ENCODE measurements at regions not wholly inside any gene's neighbourhood (a gene's known extent, or its start where the extent isn't known, plus 50 kb on each side); places are given as distances from the start of the nearest gene placed in this dataset.

DNA sequence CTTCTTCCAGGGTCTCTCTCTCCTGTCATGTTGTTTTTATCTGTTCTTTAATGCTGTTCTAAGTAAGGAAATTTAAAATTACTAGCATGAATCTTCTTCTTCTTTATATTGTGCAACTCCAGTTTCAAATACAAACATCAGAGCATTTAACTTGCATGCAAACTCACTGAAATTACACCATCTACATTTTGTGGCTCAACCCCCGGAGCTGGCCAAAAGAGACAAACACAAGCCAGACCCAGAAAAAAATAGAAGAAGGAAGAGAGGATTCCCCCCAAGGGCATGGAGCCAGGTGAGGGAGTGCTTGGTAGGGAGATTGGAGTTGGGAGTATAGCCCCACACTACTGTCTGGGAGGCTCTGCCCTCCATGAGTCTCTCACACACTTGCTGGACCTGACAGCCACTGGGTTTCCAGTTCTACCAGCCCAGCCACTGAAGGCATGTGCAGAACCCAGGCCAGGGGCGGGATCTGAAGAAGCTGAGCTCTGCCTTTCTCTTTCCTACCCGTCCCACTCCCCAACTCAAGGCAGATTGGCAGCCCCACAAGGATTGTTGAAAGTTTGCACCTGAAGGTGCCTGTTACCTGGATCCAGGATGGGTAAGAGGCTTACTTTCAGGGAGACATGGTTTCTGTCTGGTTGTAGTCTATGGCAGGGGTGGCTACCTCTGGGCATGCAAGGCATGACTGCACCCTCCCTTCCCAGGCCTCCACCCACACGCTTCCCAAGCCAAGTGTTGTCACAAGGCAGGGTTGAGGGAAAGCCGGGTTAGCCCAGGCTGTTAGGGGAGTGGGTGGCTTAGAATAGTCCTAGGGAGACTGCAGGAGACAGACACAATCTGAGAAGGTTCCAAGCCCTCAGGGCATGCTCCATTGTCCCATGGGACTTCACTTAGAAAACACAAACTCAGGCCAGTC is 297.2 kb downstream of the TGFB2 start:
- no peak for DNase-seq (ENCODE audit: low spot score)

DNA sequence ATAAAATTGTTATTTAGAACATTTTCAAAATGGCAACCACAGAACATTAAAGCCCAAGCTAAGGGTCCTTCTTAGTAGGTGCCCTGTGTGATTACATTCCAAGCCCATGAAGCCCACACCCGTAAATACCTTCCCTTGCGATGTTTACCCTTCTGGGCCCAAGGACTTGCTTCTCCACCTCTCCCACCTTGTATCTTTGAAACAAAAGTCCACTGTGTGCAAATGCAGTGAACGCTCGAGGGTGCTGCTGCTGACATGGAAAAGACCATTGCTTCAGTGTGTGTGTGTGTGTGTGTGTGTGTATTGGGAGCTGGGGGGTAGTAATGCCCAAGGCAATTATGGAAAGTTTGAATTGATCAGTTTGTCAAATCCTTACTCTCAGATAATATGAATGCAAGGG is 298.1 kb downstream of the TGFB2 start:
- DNase-seq (ENCODE audit: low spot score): no peak

DNA sequence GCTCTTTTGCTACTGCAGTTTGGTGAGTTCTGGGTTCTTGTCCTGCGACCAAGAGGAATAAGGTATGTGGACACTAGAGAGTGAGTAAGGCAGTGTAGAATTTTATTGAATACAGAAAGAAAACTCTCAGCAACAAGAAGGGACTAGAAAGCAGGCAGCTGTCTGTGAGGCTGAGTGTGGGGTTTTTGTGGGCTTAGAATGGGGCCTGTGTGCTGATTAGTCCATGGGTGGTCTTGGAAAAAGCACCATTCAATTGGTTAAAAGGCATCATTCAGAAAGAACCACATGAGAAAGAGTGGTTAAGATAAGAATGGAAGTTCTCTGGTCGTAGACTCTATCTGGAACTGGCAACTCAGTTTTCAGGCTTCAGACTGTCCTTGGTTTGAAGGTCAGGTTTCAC is 298.8 kb downstream of the TGFB2 start:
- DNase-seq (ENCODE audit: low spot score): no peak

DNA sequence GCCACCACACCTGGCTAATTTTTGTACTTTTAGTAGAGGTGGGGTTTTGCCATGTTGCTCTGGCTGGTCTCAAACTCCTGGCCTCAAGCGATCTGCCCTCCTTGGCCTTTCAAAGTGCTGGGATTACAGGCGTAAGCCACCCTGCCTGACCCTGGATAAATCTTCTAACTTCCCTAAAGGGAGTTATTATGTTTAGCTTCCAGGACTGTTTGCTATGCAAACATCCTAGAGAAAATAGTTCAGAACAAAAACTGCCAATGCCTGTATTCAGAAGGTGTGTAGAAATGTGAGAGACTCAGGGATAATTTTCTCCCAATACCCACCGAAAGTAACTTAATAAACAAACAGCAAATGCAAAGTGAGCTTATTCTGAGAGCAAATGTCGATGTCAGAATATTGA is 301.2 kb downstream of the TGFB2 start:
- no peak for DNase-seq (ENCODE audit: low spot score)

DNA sequence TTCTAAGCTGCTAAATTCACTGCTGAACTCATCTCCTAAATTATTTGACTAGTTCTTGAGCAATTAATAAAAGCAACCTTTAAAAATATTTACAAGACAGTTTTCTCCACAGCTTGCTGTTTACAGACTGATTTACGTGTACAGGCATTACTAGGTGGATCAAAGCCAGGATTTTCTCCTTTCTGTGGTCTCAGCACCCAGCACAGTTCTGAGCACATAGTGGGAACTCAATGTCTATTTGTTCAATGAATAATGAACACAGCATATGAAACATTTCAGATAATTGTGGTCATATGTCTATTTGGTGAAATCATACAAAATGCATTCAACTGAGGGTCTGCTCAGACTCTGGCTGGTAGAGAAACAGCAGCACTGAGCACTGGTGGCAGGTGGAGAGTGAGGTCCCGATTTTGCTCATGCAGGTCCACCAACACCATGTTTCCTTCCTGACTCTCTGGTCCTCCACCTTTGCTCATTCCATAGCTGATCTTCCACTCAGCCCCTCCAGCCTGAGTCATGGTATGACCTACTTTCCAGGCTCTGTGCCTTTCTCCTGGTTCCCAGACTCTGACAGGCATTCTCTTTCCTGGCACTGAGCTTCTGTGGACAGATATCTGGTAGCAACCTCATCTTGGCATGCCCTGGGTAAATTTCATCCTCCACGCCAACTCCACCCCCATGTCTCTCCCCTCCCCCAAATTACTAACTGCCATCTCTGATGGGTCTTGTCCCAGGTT is 311.3 kb downstream of the TGFB2 start:
- no peak for DNase-seq (ENCODE audit: low spot score)

DNA sequence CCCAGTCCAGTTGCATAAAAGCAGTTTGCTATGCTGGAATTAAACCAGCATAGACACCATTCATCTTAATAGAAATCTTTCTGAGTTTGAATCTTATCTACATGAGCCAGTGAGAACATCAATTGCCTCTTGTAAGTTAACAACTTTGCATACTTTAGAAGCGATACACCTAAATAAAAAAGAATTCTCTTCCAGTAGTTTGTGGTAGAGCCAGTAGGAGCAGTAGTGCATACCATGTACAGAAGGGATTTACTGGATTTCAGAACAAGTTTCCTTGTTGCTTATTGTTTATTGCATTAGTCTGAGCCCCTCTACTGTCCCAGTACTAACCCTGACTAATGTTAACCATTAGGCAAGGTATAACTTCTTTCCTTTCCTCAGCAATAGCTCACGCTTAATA is 313.1 kb downstream of the TGFB2 start:
- DNase-seq (ENCODE audit: low spot score): no peak

DNA sequence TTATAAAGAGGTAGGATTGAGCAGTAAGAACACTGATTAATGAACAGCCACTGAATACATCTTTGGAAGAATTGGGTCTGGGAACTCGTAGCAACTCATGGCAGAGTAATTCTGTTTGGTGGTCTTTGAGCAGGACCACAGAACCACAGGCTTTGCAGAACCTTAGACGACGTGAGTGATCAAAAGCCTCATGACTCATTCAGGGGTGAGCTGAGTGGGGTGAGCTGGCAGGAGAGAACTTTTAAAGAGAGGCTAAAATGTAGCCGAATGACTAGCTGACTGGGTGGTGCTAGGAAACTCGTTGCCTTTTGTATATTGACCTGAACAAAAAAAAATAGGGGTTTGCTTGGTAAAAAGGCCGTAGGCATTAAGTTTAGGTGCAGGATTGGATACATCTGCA is 313.8 kb downstream of the TGFB2 start:
- peak; percentile 60 for DNase-seq (ENCODE audit: low spot score)

DNA sequence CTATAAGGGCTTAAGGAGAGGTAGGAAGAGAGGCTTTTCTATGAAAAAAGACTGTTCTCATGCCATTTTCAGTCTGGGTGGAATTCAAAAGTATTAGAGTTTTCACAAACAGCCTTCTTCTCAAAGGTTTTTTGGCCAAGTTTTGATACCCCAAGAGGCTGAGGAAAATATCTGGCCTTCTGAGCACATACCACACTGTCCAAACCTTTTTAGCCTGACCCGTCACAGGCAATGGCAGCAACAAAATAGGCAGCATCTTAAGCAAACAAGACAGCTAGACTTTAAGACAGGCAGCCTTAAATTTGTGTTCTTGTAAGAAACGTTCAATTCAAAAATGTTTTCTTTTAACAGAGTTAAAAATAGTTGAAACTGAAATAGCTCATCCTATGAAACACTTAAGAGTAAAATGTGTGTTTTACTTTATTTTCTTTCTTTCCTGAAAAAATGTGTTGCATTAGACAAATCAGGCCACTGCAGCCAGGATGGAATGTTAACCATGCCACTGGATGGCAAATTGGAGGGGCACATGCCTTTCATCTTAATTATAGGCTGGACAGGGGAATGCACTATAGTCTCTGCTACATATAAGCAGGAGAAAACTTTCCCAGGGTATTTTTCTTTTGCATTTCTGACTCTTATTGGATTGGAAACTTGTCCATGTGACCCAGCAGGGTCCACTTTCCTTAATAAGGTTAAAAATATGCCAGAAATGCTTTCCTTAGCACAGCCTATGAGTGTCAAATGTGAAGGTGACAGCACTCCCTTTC is 315.0 kb downstream of the TGFB2 start:
- no peak for DNase-seq (ENCODE audit: low spot score)

DNA sequence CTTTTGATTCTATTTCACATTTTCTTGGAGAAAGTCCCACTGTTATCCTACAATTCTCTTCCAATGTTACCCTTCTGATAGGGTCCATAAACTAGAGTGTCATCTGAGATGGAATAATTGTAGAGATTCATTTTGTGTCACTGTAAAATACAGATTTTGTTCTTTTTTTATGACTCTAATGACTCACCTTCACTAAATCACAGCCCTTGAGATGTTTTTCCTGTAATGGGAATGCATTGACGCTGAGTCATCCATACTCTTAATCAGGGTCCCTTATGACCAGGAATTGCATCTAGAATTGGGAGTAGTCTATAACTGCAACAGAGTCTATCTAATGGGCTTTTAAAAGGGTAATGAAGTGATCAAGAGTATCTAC is 315.5 kb downstream of the TGFB2 start:
- DNase-seq (ENCODE audit: low spot score): peak; percentile 66

DNA sequence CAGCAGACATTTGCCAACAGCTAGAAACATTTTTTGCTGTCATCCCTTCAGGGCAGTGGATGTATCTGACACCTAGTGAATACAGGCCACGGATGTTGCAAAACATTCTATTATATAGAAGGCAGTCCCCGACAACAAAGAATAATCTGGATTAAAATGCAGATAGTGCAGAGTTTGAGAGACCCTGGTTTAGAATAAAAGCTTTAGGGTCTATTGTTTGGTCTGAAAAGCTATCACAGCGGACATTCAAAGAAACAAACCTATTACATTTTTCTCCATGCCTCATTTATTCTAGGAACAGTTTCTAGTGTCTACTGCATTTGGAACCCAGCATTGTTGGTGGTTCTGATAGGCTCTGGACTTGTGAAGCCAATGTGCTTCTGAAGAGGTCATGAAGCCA is 316.3 kb downstream of the TGFB2 start:
- no peak for DNase-seq (ENCODE audit: low spot score)

DNA sequence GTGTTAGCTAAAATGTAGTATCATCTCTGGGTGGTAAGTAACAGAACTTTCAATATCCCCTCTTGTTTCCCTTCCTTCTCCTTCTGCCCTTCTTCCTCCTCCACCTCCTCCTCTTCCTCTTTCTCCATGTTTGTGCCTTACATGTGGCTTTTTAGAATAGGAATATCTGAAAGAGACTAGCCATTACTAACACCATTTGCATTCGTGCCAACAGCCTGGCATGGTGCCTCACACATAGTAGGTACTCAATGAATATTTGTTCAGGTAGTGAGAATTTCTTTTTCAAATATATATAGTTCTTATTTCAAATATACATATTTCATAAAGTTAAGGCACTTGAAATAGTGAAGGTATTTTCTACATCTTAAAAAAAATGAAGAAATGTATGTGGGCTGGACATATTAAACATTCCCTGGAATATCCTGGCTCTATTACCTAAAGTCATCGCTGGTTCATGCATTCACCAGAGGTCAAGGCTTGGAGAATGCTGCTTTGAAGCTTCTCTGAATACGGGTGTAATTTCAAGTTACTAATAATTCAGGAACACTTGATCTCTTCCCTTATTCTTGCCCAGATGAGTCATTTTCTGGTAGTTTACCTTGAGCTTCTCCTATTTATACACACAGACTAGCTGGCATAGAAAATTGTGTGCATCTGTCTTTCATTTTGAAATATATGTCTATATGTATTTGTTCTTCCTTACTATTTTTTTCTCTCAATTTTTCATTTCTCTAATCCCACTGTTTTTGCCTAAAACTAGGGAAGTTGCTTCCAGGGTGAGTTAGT is 319.4 kb downstream of the TGFB2 start:
- DNase-seq (ENCODE audit: low spot score): no peak

DNA sequence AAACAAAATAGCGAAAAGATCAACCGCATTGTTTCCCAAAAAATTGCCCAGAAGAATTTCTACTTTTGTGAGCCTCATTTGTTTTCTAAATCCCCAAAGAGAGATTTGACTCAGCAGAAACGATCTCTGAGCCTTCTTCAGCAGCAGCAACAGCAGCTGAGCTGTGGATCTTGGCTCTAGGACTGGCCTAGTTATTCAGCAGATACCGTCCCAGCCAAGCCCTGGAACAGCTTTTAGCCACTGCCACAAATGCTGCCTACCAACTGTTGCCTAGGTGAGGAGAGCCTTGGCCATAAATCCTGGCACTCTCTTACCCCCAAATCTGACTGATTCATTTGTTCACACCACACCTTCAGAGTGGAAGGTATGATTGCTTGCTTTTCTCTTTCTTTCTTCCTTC is 320.1 kb downstream of the TGFB2 start:
- no peak for DNase-seq (ENCODE audit: low spot score)

DNA sequence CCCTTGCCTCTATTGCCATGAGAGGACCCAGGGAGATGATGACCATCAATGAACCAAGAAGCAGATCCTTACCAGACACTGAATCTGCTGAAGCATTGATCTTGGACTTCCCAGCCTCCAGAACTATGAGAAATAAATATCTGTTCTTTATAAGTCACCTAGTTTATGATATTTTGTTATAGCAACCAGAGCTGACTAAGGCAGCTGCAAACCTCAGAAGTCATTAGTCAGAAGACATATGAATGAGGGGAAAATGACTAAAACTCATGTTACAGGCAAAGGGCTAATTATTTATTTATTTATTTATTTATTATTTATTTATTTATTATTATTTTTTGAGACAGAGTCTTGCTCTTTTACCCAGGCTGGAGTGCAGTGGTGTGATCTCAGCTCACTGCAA is 321.1 kb downstream of the TGFB2 start:
- no peak for DNase-seq (ENCODE audit: low spot score)

DNA sequence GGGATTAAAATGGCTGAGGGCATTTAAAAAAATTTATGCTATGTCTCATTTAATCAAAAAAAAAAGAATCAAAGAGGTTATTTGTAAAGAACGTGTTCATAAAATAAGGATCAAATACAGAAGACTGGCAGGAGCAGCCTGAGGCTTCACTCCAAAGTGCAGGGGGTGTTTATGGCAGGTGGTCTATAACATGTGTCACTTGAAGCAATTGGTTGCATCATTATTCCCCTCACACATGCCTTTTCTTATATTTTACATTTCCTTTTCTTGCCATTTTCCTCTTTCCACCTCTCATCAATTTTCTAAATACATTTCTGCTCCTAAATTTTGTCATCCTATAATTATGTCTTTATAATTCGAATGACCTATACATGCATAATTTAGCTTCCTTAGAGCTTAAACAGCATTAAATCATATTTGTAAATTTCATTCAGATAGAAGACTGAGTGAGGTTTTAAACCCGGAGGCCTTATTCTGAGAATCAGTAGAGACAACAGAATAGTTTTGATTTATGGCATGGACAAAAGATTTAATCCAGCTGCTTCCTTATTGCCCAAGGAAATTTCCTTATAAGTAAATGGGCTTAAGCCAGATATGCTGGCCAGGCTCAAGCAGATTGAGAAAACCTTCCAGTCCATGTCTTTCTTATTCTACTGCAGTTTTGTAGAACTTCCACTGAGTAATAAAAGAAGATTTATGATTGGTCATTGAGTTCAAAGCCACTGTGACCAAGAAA is 322.8 kb downstream of the TGFB2 start:
- no peak for DNase-seq (ENCODE audit: low spot score)

DNA sequence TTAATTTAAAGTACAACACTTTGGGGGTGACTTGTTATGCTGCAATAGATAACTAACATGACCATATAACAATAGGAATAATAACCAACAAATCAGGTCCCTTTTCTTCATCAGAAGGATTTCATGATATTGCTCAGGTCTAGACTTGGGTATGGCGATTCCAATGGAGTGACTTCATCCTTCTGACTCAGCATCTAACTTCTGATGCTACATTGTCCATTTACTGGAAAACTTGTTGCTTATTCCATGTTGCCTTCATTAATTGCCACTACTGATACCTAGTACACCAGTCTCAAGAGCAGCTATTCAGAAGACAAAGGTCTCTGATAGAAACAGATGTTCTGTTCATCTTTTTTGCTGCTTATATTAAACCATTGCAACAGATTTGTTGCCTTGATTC is 324.3 kb downstream of the TGFB2 start:
- DNase-seq (ENCODE audit: low spot score): peak; percentile 11

DNA sequence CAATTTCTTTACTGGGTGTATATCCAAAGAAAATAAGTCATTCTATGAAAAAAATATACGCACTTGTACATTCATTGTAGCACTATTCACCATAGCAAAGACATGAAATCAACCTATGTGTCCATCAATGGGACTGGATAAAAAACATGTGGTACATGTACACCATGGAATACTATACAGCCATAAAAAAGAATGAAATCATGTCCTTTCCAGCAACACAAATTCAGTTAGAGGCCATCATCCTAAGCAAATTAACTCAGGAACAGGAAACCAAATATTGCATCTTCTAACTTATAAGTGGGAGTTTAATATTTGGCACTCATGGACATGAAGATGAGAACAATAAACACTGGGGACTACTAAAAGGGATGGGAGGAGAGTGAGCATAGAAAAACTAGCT is 325.7 kb downstream of the TGFB2 start:
- DNase-seq (ENCODE audit: low spot score): no peak

DNA sequence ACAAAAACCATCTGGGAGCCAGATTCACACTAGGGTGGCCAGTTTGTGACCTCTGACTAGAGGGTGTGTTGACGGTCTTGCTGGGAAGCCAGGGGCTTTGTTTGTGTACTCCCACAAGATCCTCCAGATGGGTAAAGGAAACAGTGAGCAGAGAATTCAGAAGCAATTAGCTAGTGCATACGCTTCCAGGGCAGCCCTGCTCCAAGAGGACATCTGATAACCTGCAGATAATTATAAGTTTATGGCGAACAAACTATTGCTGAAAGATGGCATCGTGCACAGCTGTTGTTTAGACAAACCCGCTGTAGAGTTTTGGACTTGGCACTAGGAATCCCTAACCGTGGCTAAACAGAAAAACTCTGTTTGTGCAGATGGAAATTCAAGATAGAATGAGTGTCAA is 326.4 kb downstream of the TGFB2 start:
- no peak for DNase-seq (ENCODE audit: low spot score)

DNA sequence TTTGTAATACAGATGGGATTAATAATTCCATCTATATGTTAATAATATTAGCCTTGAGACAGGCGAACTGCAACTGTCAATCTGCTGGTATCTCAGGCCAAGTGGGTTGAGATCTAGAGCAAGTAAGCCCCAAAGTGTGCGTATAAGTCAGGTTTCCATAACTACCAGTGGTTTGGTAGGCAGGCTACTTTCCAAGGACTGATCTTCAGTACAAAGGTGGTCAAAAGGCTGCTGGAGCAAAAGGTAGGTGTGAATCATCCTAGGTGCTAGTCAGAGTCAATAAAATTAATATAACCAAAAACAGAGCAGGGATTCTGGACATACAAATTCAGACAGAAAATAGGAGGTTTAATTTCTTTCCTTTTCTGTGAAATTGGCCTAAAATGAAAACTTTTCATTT is 328.0 kb downstream of the TGFB2 start:
- DNase-seq (ENCODE audit: low spot score): no peak

DNA sequence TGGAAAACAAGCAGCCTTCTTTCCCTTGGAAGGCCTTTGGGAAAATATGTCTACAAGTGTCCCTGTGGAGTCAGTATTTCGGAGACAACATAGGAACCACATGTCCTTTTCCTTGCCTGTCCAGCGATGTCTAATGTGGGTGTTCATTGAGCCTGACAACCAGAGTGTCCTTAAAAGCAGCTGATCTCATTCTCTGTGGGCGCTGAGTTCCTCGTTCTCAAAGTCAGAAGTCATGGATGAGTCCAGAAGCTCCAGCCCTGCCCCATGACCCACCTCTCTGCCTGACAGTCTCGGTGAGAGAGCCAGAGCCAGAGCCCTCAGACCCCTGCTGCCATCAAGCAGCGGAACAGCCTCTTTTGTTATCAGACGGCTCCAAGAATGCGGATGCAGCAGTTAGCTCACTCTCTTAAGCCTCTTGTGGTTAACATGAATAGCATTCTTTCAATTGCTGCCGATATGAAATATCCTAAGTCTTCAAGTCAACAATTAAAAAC is 329.2 kb downstream of the TGFB2 start:
- DNase-seq (ENCODE audit: low spot score): no peak

DNA sequence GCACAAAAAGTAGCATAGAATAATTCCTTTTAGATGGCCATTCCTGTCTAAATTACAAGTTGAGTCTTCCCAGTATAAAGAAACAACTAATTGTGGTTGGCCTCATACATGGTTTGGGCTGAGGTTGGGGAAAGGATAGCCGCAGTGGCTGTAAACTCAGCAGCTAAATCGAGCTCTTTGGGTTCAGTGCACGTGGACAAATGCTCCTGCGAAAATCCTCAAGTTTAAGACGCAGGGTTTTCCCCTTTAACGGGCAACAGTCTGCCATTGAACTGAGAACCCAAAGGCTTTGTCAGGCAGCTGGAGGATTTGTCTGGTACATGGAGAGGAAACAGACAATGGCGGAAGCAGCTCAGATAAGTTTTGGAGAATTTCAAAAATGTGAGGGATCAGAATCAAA is 331.9 kb downstream of the TGFB2 start:
- no peak for DNase-seq (ENCODE audit: low spot score)

DNA sequence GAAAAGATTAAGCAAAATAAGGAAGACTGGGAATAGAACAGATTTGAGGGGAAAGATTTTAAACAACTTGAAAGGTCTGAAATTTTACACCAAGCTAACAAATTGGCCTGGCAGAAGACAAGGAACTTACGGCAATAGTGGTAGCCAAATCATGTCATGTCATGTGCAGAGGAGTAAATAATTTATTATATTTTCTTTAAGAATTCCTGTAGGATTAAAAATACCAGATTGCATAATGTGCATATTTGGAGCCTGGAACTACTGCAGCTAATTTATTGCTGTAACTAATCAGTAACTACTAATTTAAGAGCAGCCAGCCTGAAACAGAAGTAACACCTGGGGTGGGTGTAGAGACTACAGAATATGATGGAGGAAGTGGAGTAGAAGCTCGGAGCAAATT is 334.3 kb downstream of the TGFB2 start:
- no peak for DNase-seq (ENCODE audit: low spot score)
